Cardiac muscle cell (in vitro differentiated cells and primary cell): ENCODE measurements at regions not wholly inside any gene's neighbourhood (a gene's known extent, or its start where the extent isn't known, plus 50 kb on each side); places are given as distances from the start of the nearest gene placed in this dataset.
A peak's percentile ranks its signal among the peaks of the same experiment; 100 is the strongest.

ENCODE experiments used
- DNase-seq, 2 donors: peaks; one replicate each; pipeline versions ENCODE4 v3.0.0 to v3.0.0-alpha.2; 2010 to 2017; ENCODE audit warnings: low read depth in 1 of 2, low spot score in 1 of 2
- H3K27ac ChIP-seq: fragments of 200-600 bp; sonication (generic); 2 replicates; pipeline ENCODE4 v1.5.1; 2016
- H3K27me3 ChIP-seq: fragments of 200-600 bp; sonication (generic); 2 replicates; pipeline ENCODE4 v1.6.0; 2016; ENCODE audit warnings: control low read depth
- H3K36me3 ChIP-seq: fragments of 200-600 bp; sonication (generic); 2 replicates; pipeline ENCODE4 v1.5.1; 2016; ENCODE audit warnings: control low read depth
- H3K4me1 ChIP-seq: fragments of 200-600 bp; sonication (generic); 2 replicates; pipeline ENCODE4 v1.8.1; 2017; ENCODE audit warnings: low read depth, mild to moderate bottlenecking, mixed run types
- H3K4me3 ChIP-seq: fragments of 200-600 bp; sonication (generic); 2 replicates; pipeline ENCODE4 v1.5.1; 2016; ENCODE audit warnings: mild to moderate bottlenecking
- H3K9me3 ChIP-seq: fragments of 200-600 bp; sonication (generic); 2 replicates; pipeline ENCODE4 v1.5.1; 2017; ENCODE audit warnings: low read depth, mild to moderate bottlenecking, control low read depth
- CTCF ChIP-seq: IDR thresholded peaks from 2 replicates; pipeline ENCODE4 v1.5.1; 2012; ENCODE audit warnings: low read depth, mild to moderate bottlenecking, low read length

GRCh38 chr4:180855184-180855583, 1388.0 kb upstream of the TENM3 start:
- no peaks in the 10 kb centered on the region for H3K9me3 ChIP-seq
- DNase-seq = no peak
- no peaks in the 10 kb centered on the region for H3K27me3 ChIP-seq
- no peak for TF ChIP-seq CTCF
- H3K4me1 ChIP-seq = no peaks in the 10 kb centered on the region
- no peak overlapping the region for H3K4me3 ChIP-seq
- no peaks in the 10 kb centered on the region for H3K36me3 ChIP-seq
- no peak overlapping the region for H3K27ac ChIP-seq

GRCh38 chr4:180860089-180860720, 1383.0 kb upstream of the TENM3 start:
- no peaks in the 10 kb centered on the region for H3K4me1 ChIP-seq
- H3K4me3 ChIP-seq = no peak overlapping the region
- peak in 1 of 2 donors; percentile 24 for DNase-seq
- H3K9me3 ChIP-seq = no peaks in the 10 kb centered on the region
- peak overlapping the region; percentile 34 for H3K27ac ChIP-seq
- H3K27me3 ChIP-seq = no peaks in the 10 kb centered on the region
- no peaks in the 10 kb centered on the region for H3K36me3 ChIP-seq
- no peak for TF ChIP-seq CTCF

GRCh38 chr4:180861651-180862050, 1381.6 kb upstream of the TENM3 start:
- Histone ChIP-seq H3K27me3 (no peaks in the 10 kb centered on the region), H3K4me3 (no peak overlapping the region)

GRCh38 chr4:180866933-180867643, 1376.1 kb upstream of the TENM3 start:
- Histone ChIP-seq H3K27ac (no peak overlapping the region), H3K4me3 (no peak overlapping the region), H3K4me1 (no peaks in the 10 kb centered on the region), H3K9me3 (no peaks in the 10 kb centered on the region), H3K36me3 (no peaks in the 10 kb centered on the region), H3K27me3 (no peaks in the 10 kb centered on the region)
- no peak for TF ChIP-seq CTCF
- no peak for DNase-seq

More at GRCh38 chr4:180861651-180862050, 1381.6 kb upstream of the TENM3 start:
- H3K4me1 ChIP-seq = no peaks in the 10 kb centered on the region
- H3K27ac ChIP-seq = no peak overlapping the region
- H3K36me3 ChIP-seq = no peaks in the 10 kb centered on the region
- no peak for TF ChIP-seq CTCF
- no peak for DNase-seq
- H3K9me3 ChIP-seq = no peaks in the 10 kb centered on the region

GRCh38 chr4:180870623-180871022, 1372.6 kb upstream of the TENM3 start:
- H3K9me3 ChIP-seq = no peaks in the 10 kb centered on the region
- DNase-seq = no peak
- no peaks in the 10 kb centered on the region for H3K4me1 ChIP-seq
- TF ChIP-seq CTCF = no peak
- no peak overlapping the region for H3K27ac ChIP-seq
- no peaks in the 10 kb centered on the region for H3K27me3 ChIP-seq
- no peaks in the 10 kb centered on the region for H3K36me3 ChIP-seq
- no peak overlapping the region for H3K4me3 ChIP-seq
